PC-3 (cell line): ENCODE measurements at regions not wholly inside any gene's neighbourhood (a gene's known extent, or its start where the extent isn't known, plus 50 kb on each side); places are given as distances from the start of the nearest gene placed in this dataset.

Experiments used
- CTCF ChIP-seq: fragments of 300-600 bp; sonication (generic); conservative IDR thresholded peaks from 2 replicates; pipeline ENCODE4 v1.5.1; 2017; ENCODE audit warnings: antibody characterized with exemption, low read depth, mild to moderate bottlenecking, low read length
- EZH2 ChIP-seq: fragments of 300-600 bp; sonication (generic); IDR thresholded peaks from one replicate; pipeline ENCODE4 v1.6.1; 2017; ENCODE audit warnings: antibody characterized with exemption, mild to moderate bottlenecking, low read length; ENCODE audit not compliant: unreplicated experiment
- EZH2phosphoT487 ChIP-seq: fragments of 300-600 bp; sonication (generic); IDR thresholded peaks from 2 replicates; pipeline ENCODE4 v1.6.1; 2018; ENCODE audit warnings: mild to moderate bottlenecking, antibody characterized with exemption, low read length, borderline replicate concordance

DNA sequence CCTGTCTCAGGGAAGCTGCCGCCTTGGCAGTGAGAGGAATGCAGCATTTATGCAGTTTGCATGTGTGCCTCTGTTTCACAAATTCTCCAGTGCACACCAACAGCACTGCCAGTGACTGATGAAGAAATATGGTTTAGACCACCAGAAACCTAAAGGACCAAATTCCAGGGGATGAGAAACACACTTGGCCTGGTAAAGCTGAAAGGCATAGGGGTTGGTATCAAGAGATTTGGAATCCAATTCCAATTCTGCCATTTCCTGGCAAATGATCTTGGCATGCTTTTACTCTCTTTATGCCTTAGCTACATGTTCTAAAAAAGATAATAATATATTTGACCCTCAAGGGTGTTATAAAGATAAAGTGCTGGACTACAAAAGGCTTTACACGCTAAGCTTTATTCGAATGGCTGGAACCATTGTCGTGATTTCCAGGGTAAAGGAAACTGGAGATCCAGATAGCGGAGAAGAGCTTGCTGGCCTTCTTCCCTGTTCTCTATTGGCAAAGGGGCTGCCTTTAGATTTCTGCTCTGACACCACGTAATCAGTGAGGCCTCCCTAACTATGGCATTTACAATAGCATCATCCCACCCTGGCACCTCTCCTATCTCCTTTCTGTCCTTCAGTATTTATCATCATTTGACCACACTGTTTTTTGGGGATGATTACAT, 359.8 kb upstream of the ASIC2 start:
- no peak for TF ChIP-seq CTCF
- TF ChIP-seq EZH2phosphoT487: no peak
- TF ChIP-seq EZH2: no peak
